H1 (cell line): ENCODE measurements at regions not wholly inside any gene's neighbourhood (a gene's known extent, or its start where the extent isn't known, plus 50 kb on each side); places are given as distances from the start of the nearest gene placed in this dataset.

ENCODE experiments used
- CTCF ChIA-PET: fragments of 300-600 bp; sonication (Branson Sonifier 250); formaldehyde crosslinking; loops from one replicate; lab custom pipeline; 2021; ENCODE audit not compliant: partially characterized antibody; lab: Charles Lee
- POLR2A ChIA-PET: fragments of 300-600 bp; sonication (Branson Sonifier 250); formaldehyde crosslinking; loops from one replicate; lab custom pipeline; 2021; ENCODE audit warnings: inconsistent platforms; ENCODE audit not compliant: partially characterized antibody; lab: Charles Lee
- DNase-seq, 2 experiments: peaks; one replicate each; pipeline versions ENCODE4 v3.0.0 to v3.0.0-alpha.2; 2010 to 2022; ENCODE audit warnings: low spot score in 2 of 2, low read depth in 1 of 2, mixed read lengths in 1 of 2
- FAIRE-seq: peaks from 2 replicates; lab custom pipeline; 2011; peaks lifted over from hg19 to GRCh38; lab: Jason Lieb, UNC
- H2AFZ ChIP-seq: 2 replicates; pipeline ENCODE4 v1.8.1; 2012; ENCODE audit warnings: low read length, inconsistent platforms
- H2AK5ac ChIP-seq: 2 replicates; pipeline ENCODE4 v1.6.1; 2013; ENCODE audit warnings: low read depth, low read length
- H2BK120ac ChIP-seq: replicated peaks from 2 replicates; pipeline ENCODE3; 2013; ENCODE audit warnings: low read depth, low read length, inconsistent platforms
- H2BK12ac ChIP-seq: 2 replicates; pipeline ENCODE4 v1.6.1; 2013; ENCODE audit warnings: low read depth, low read length
- H2BK15ac ChIP-seq: 2 replicates; pipeline ENCODE4 v1.6.1; 2013; ENCODE audit warnings: low read length
- H2BK20ac ChIP-seq: 2 replicates; pipeline ENCODE4 v1.6.1; 2013; ENCODE audit warnings: low read length
- H2BK5ac ChIP-seq: 2 replicates; pipeline ENCODE4 v1.6.1; 2013; ENCODE audit warnings: low read depth, low read length
- H3K14ac ChIP-seq: 2 replicates; pipeline ENCODE4 v1.6.1; 2013; ENCODE audit warnings: inconsistent platforms; ENCODE audit not compliant: insufficient read length
- H3K18ac ChIP-seq: 2 replicates; pipeline ENCODE4 v1.6.1; 2013; ENCODE audit warnings: low read length; ENCODE audit errors: extremely low read depth
- H3K23ac ChIP-seq: 2 replicates; pipeline ENCODE4 v1.6.1; 2013; ENCODE audit warnings: inconsistent platforms; ENCODE audit not compliant: insufficient read length
- H3K23me2 ChIP-seq: 2 replicates; pipeline ENCODE4 v1.6.1; 2013; ENCODE audit warnings: low read depth, low read length
- H3K27ac ChIP-seq: 2 replicates; pipeline ENCODE4 v1.6.1; 2011; ENCODE audit warnings: low read depth, low read length, inconsistent platforms
- H3K27me3 ChIP-seq, 4 experiments: replicated peaks in 1 of 4; 1 replicate in 1 of 4; 2 replicates in 3 of 4; pipeline versions ENCODE4 v1.6.1 to v1.8.1; 2011 to 2013; ENCODE audit warnings: low read length in 3 of 4, mild to moderate bottlenecking in 3 of 4, inconsistent platforms in 2 of 4, mixed read lengths in 2 of 4, moderate library complexity in 1 of 4; ENCODE audit not compliant: control insufficient read depth in 3 of 4, insufficient read depth in 3 of 4; ENCODE audit errors: extremely low read depth in 1 of 4
- H3K36me3 ChIP-seq, 4 experiments: 2 replicates each; pipeline versions ENCODE4 v1.6.1 to v1.8.1; 2011 to 2013; ENCODE audit warnings: mild to moderate bottlenecking in 4 of 4, low read length in 3 of 4, moderate library complexity in 2 of 4, control low read depth in 1 of 4, inconsistent platforms in 1 of 4; ENCODE audit not compliant: insufficient read depth in 4 of 4, control insufficient read depth in 2 of 4
- H3K4ac ChIP-seq: replicated peaks from 2 replicates; pipeline ENCODE3; 2013; ENCODE audit warnings: low read length, low read depth, mixed read lengths, inconsistent platforms; ENCODE audit not compliant: insufficient read length
- H3K4me1 ChIP-seq, 4 experiments: replicated peaks in 1 of 4; 1 replicate in 1 of 4; 2 replicates in 3 of 4; pipeline versions ENCODE4 v1.6.1 to v1.8.1; 2011 to 2013; ENCODE audit warnings: low read length in 3 of 4, inconsistent platforms in 2 of 4, mixed read lengths in 1 of 4; ENCODE audit not compliant: insufficient read depth in 4 of 4, control insufficient read depth in 3 of 4
- H3K4me2 ChIP-seq, 2 experiments: 2 replicates each; pipeline versions ENCODE4 v1.6.1 to v1.8.1; 2011 to 2013; ENCODE audit warnings: low read depth in 2 of 2, low read length in 2 of 2, control low read depth in 1 of 2, inconsistent platforms in 1 of 2, mild to moderate bottlenecking in 1 of 2; ENCODE audit not compliant: insufficient read depth in 1 of 2
- H3K4me3 ChIP-seq, 4 experiments: fragments of 200-600, 300-600 bp in 1 of 4; sonication (generic), shearing (Covaris generic), sonication (Bioruptor Twin) in 1 of 4; 2 replicates each; pipeline versions ENCODE4 v1.5.1 to v1.8.1; 2011 to 2016; ENCODE audit warnings: low read length in 4 of 4, low read depth in 3 of 4, control low read depth in 2 of 4, inconsistent platforms in 2 of 4, mild to moderate bottlenecking in 2 of 4, mixed read lengths in 1 of 4, moderate library complexity in 1 of 4; ENCODE audit not compliant: insufficient read depth in 2 of 4; ENCODE audit errors: extremely low read depth in 1 of 4
- H3K56ac ChIP-seq: replicated peaks from 2 replicates; pipeline ENCODE3; 2013; ENCODE audit warnings: low read depth, mild to moderate bottlenecking, mixed read lengths, low read length, inconsistent platforms; ENCODE audit not compliant: insufficient read length
- H3K79me1 ChIP-seq: 2 replicates; pipeline ENCODE4 v1.6.1; 2013; ENCODE audit warnings: low read depth, low read length, control low read depth
- H3K79me2 ChIP-seq, 2 experiments: 2 replicates each; pipeline versions ENCODE4 v1.6.1 to v1.8.1; 2012 to 2013; ENCODE audit warnings: low read length in 2 of 2, mild to moderate bottlenecking in 2 of 2, inconsistent platforms in 1 of 2; ENCODE audit not compliant: insufficient read depth in 2 of 2, control insufficient read depth in 1 of 2
- H3K9ac ChIP-seq, 4 experiments: replicated peaks in 1 of 4; 1 replicate in 1 of 4; 2 replicates in 3 of 4; pipeline versions ENCODE4 v1.6.1 to v1.8.1; 2011 to 2013; ENCODE audit warnings: low read depth in 3 of 4, low read length in 3 of 4, control low read depth in 2 of 4, mild to moderate bottlenecking in 2 of 4, moderate library complexity in 2 of 4, inconsistent platforms in 1 of 4; ENCODE audit errors: extremely low read depth in 1 of 4
- H3K9me3 ChIP-seq, 2 experiments: 2 replicates each; pipeline versions ENCODE4 v1.6.1 to v1.8.1; 2012 to 2013; ENCODE audit warnings: mild to moderate bottlenecking in 2 of 2, moderate library complexity in 2 of 2, control low read depth in 1 of 2, inconsistent platforms in 1 of 2, low read depth in 1 of 2, low read length in 1 of 2, mixed read lengths in 1 of 2; ENCODE audit not compliant: insufficient read depth in 2 of 2
- H4K20me1 ChIP-seq, 2 experiments: replicated peaks in 1 of 2; 2 replicates each; pipeline versions ENCODE3 to v1.8.1; 2011 to 2013; ENCODE audit warnings: inconsistent platforms in 2 of 2, low read length in 2 of 2, mild to moderate bottlenecking in 1 of 2; ENCODE audit not compliant: insufficient read depth in 2 of 2, control insufficient read depth in 1 of 2
- H4K5ac ChIP-seq: 2 replicates; pipeline ENCODE4 v1.6.1; 2013; ENCODE audit warnings: low read length, low read depth, mixed read lengths, inconsistent platforms; ENCODE audit not compliant: insufficient read length
- H4K8ac ChIP-seq: 2 replicates; pipeline ENCODE4 v1.8.0; 2013; ENCODE audit warnings: mild to moderate bottlenecking, moderate library complexity, low read length, inconsistent platforms; ENCODE audit not compliant: insufficient read depth; ENCODE audit errors: extremely low read depth
- H4K91ac ChIP-seq: replicated peaks from 2 replicates; pipeline ENCODE3; 2013; ENCODE audit warnings: low read length, mixed read lengths, inconsistent platforms; ENCODE audit not compliant: insufficient read length
- ATF2 ChIP-seq: IDR thresholded peaks from 2 replicates; pipeline ENCODE4 v1.6.1; 2012; ENCODE audit warnings: low read length, inconsistent platforms
- BCL11A ChIP-seq, 2 experiments: IDR thresholded peaks; one replicate each; pipeline ENCODE4 v1.6.1; 2011; ENCODE audit warnings: low read depth in 2 of 2, low read length in 2 of 2, mild to moderate bottlenecking in 2 of 2
- CHD2 ChIP-seq: IDR thresholded peaks from 2 replicates; pipeline ENCODE4 v1.6.1; 2012; ENCODE audit warnings: low read length, improper control_type of control experiment
- EP300 ChIP-seq, 2 experiments: IDR thresholded peaks; 1 replicate in 1 of 2; 2 replicates in 1 of 2; pipeline ENCODE4 v1.6.1; 2011 to 2012; ENCODE audit warnings: low read depth in 2 of 2, low read length in 2 of 2, mild to moderate bottlenecking in 2 of 2, borderline replicate concordance in 1 of 2, inconsistent platforms in 1 of 2, moderate library complexity in 1 of 2
- FOSL1 ChIP-seq: IDR thresholded peaks from 2 replicates; pipeline ENCODE4 v1.6.1; 2011; ENCODE audit warnings: mild to moderate bottlenecking, low read depth, low read length, moderate library complexity; ENCODE audit not compliant: insufficient read depth
- GTF2F1 ChIP-seq: IDR thresholded peaks from 2 replicates; pipeline ENCODE4 v1.6.1; 2012; ENCODE audit warnings: low read depth, low read length, improper control_type of control experiment, borderline replicate concordance
- HDAC2 ChIP-seq, 2 experiments: fragments of 300-600 bp in 1 of 2; sonication (generic) in 1 of 2; IDR thresholded peaks; 2 replicates each; pipeline ENCODE4 v1.6.1; 2011 to 2012; ENCODE audit warnings: low read depth in 2 of 2, low read length in 2 of 2, mild to moderate bottlenecking in 2 of 2, moderate library complexity in 2 of 2, borderline replicate concordance in 1 of 2, inconsistent platforms in 1 of 2
- SIN3A ChIP-seq, 2 experiments: IDR thresholded peaks in 1 of 2; conservative IDR thresholded peaks in 1 of 2; 2 replicates each; pipeline ENCODE4 v1.6.1; 2011 to 2012; ENCODE audit warnings: low read length in 2 of 2, improper control_type of control experiment in 1 of 2, low read depth in 1 of 2, mild to moderate bottlenecking in 1 of 2
- SP1 ChIP-seq: IDR thresholded peaks from 2 replicates; pipeline ENCODE4 v1.6.1; 2011; ENCODE audit warnings: low read depth, low read length
- TAF7 ChIP-seq: optimal IDR thresholded peaks from 2 replicates; pipeline ENCODE3; 2011; ENCODE audit warnings: low read depth, mild to moderate bottlenecking, inconsistent platforms, low read length, moderate library complexity, borderline replicate concordance
- USF2 ChIP-seq: IDR thresholded peaks from 2 replicates; pipeline ENCODE4 v1.6.1; 2011; ENCODE audit warnings: low read length, improper control_type of control experiment
- WGBS, 2 experiments: shearing (Covaris generic) in 1 of 2; methylation state at CpG; one replicate each; pipeline versions ENCODE4 v1.1.6 to v1.1.7; 2013 to 2015; ENCODE audit warnings: low lambda C conversion rate in 2 of 2, mixed read lengths in 2 of 2, inconsistent platforms in 1 of 2, low coverage in 1 of 2, missing lambda C conversion rate in 1 of 2; ENCODE audit not compliant: insufficient replicate concordance in 2 of 2, insufficient coverage in 1 of 2, insufficient read length in 1 of 2; ENCODE audit errors: extremely low coverage in 1 of 2, missing lambda C conversion rate in 1 of 2; 5-methylcytosine and 5-hydroxymethylcytosine counted together

GRCh38 chr2:160790738-160791137 lies 297.1 kb upstream of the RBMS1 start:
- Histone ChIP-seq H4K5ac (no peak overlapping the region), H3K4ac (no peak overlapping the region), H2BK12ac (no peak overlapping the region), H3K23me2 (no peaks in the 10 kb centered on the region), H3K18ac (no peak overlapping the region), H2BK15ac (no peak overlapping the region), H4K20me1 (no peaks in the 10 kb centered on the region), H2BK20ac (no peak overlapping the region), H3K4me2 (no peak overlapping the region), H2BK120ac (no peak overlapping the region), H2AK5ac (no peak overlapping the region), H3K36me3 (no peaks in the 10 kb centered on the region), H3K23ac (no peak overlapping the region), H3K27me3 (no peaks in the 10 kb centered on the region), H3K79me1 (no peaks in the 10 kb centered on the region), H3K4me1 (no peaks in the 10 kb centered on the region), H4K91ac (no peak overlapping the region), H3K9me3 (no peaks in the 10 kb centered on the region), H2BK5ac (no peak overlapping the region), H3K56ac (no peak overlapping the region), H4K8ac (no peak overlapping the region), H3K4me3 (no peak overlapping the region), H2AFZ (peak overlapping the region; percentile 76; the same call in 1 of the 2 replicates), H3K79me2 (no peaks in the 10 kb centered on the region), H3K27ac (no peak overlapping the region), H3K9ac (no peak overlapping the region), H3K14ac (no peak overlapping the region)
- POLR2A ChIA-PET, result no interaction called here
- 86% methylated on average over 2 of the region's 2 CpGs; no CpG with 5 or more reads in 1 of the 2 experiments for WGBS, 2 experiments
- no peak for FAIRE-seq
- DNase-seq, result no peak
- CTCF ChIA-PET, result interaction anchor here (0.7 kb wide), 2 partner anchors 281 to 328 kb away, joined by 3 read pairs; no protein-coding TSS in a partner anchor
- TF ChIP-seq SP1, result no peak
- TF ChIP-seq CHD2, result no peak
- no peak for TF ChIP-seq BCL11A (IDR thresholded peaks at IDR 0.05; ENCODE audit: low read depth in 2 of 2, low read length in 2 of 2)
- TF ChIP-seq ATF2, result no peak
- TF ChIP-seq FOSL1, result no peak
- TF ChIP-seq USF2, result no peak
- TF ChIP-seq TAF7, result no peak
- TF ChIP-seq HDAC2 (IDR thresholded peaks at IDR 0.05; ENCODE audit: borderline replicate concordance in 1 of 2, low read depth in 2 of 2, low read length in 2 of 2), result no peak
- TF ChIP-seq EP300 (IDR thresholded peaks at IDR 0.05; ENCODE audit: borderline replicate concordance in 1 of 2, low read depth in 2 of 2, low read length in 2 of 2), result no peak
- no peak for TF ChIP-seq SIN3A (conservative IDR thresholded peaks at IDR 0.05 in 1 of 2, IDR thresholded peaks at IDR 0.05 in 1 of 2; ENCODE audit: low read depth in 1 of 2, low read length in 2 of 2)
- TF ChIP-seq GTF2F1, result no peak
